Kasumi-1 (cell line): ENCODE measurements at regions not wholly inside any gene's neighbourhood (a gene's known extent, or its start where the extent isn't known, plus 50 kb on each side); places are given as distances from the start of the nearest gene placed in this dataset.
"Not testable (repeated sequence)": the region's sequence is repeated elsewhere in the genome, so short reads cannot be mapped to it uniquely, and the experiment has no call there.

Source experiments
- DNase-seq, 2 experiments: peaks; one replicate each; lab custom pipeline; 2025; lab: John Stamatoyannopoulos, UW

DNA sequence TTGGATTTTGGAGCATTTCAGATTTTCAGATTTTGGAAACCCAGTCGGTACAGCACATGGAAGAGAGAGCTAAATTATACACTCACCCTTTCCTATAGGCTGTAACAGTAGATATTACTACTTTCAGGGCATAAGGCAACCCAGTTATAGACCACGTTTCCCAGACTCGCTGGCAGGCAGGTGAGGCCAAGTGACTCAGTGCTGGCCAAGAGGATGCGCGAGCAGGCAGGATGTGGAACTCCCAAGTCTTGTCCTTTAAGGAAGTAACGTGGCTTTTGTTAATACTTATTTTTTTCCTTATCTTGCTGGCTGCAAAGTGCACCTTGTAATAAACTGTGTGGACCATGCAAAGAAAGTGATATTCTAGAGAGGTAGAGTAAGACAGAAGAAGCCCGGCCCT lies 1160.1 kb downstream of the GATA3 start:
- DNase-seq: no peak

DNA sequence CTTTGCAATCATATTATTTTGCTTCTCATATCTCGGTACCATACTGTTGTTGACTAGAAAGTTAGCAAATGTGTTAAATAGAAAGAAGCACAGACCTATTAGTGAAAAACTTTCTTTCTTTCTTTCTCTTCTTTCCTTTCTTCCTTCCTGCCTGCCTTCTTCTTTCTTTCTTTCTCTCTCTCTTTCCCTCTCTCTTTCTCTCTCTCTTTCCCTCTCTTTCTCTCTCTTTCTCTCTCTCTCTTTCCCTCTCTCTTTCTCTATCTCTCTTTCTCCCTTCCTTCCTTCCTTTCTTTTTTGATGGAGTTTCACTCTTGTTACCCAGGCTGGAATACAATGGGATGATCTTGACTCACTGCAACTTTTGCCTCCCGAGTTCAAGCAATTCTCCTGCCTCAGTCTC lies 1160.6 kb downstream of the GATA3 start:
- no peak for DNase-seq

- no peak for DNase-seq
Measured at GRCh38 chr10:9219860-9220259, 1165.4 kb downstream of the GATA3 start.

- DNase-seq: no peak
Measured at GRCh38 chr10:9222917-9223316, 1168.4 kb downstream of the GATA3 start.

- DNase-seq: no peak
Measured at GRCh38 chr10:9227679-9228365, 1173.3 kb downstream of the GATA3 start.

DNA sequence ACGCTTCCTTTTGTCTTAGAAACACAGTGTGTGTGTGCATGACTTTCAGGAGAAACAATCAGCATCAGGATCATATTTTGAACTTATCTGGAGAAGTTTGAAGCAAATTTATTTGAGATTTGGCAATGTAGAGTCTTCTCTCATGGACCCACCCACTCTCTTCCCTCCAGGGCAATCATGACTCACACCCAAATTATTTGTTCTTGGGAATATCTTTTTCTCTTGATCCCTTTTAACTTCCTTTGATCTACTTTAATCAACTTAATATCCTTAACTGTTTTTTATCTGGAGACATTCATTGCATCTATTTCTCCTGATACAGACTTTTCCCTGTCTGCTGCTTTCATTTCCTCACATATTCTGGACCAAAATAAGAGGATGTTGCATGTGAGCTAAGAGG lies 1174.3 kb downstream of the GATA3 start:
- no peak for DNase-seq

GRCh38 chr10:9229702-9230244 lies 1175.3 kb downstream of the GATA3 start:
- DNase-seq: no peak

DNA sequence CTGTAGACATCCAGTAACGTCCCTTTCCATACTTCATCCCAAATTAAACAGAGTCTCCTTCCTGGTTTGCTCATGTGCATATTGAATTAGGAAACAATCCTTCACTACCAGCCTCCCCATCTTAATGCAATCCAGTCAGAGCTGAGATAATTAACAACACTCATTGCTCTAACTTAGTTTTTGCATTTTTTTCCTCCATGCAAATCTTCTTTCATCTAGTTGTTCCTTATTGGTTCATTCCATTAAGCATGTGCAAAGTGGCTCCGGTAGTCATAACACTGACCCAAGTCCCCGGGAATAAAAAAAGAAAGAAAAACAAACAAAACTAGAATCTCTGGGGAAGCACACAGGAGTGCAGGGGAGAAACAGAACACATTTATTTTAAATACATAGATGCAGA lies 1176.1 kb downstream of the GATA3 start:
- no peak for DNase-seq

DNA sequence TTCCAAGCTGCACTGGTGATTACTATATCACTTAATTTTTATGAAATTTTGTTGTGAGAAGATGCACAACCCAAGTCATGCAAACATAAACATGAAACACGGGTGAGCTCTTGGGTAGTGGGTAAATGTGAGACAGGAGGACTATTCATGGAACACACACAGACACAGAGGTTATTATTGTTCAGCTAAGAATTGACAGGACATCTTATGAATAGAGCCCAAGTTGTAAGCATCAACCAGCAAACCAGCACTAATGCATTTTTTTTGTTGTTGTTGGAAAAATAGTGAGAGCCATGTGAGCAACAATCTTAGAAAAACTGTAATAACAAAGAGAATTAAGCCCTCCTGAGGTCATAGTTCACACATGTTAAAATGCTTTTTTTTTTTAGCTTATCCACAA lies 1179.7 kb downstream of the GATA3 start:
- DNase-seq: no peak

GRCh38 chr10:9238041-9238440 lies 1183.6 kb downstream of the GATA3 start:
- no peak for DNase-seq

DNA sequence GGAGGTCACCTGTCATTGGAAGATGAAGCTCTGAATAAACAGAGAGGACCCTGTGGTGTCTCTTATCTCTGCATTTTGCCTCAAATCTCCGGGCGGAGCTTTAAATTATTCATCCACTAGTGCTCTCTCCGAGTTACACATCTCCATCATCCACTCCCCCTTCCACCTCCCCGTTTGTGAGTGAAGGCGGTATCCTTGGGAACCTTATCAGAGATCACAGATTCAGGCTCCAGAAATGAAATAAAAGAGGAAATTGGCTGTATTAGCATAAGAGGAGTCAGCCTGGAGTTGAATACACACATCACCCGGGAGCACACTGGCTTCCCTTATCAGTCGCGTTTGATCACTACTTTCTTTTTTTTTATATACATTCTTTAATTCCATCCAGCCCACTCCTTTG lies 1184.8 kb downstream of the GATA3 start:
- no peak for DNase-seq

- DNase-seq: no peak
Measured at GRCh38 chr10:9243941-9244411, 1189.5 kb downstream of the GATA3 start.

- DNase-seq: no peak
Measured at GRCh38 chr10:9244864-9245263, 1190.4 kb downstream of the GATA3 start.

- no peak for DNase-seq
Measured at GRCh38 chr10:9253121-9253520, 1198.6 kb downstream of the GATA3 start.

GRCh38 chr10:9254353-9254752 lies 1199.9 kb downstream of the GATA3 start:
- no peak for DNase-seq

DNA sequence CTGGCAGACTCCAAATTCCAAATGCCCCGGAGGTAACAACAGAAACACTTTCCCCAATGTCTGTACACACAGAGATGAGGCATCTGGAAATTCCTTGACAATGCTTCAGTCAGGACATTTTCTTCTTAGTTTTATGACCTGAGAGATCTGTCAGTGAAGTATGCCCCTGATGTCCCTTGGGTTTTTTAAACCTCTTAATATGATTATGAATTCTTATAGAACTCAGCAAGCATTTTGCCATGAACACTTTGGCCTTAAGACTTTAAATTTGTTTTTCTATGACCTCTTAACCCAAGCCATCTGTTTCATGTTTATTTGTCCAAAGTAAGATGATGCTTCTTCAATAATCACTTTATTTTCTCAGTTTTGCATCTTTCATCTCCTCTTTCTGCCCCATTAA lies 1206.2 kb downstream of the GATA3 start:
- DNase-seq: no peak

DNA sequence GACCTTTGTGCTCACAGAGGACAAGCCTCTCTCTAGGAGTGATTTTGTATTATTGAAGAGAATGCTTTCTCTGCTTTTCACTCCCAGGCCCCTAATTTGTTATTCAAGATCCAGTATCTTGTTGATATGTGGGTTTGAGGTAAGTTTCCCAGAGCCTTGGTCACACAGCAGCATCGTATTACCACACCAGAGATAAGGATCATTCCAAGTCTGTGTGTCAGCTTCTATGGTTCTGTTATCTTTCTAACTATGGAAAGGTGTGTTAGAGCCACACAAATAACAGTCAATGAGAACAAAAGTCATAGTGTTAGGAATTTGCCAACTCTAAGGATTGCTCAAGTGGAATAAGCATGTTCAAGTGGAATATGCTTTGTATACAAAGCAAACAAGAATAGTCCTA lies 1208.3 kb downstream of the GATA3 start:
- no peak for DNase-seq

- DNase-seq: no peak
Measured at GRCh38 chr10:9268176-9268575, 1213.7 kb downstream of the GATA3 start.

DNA sequence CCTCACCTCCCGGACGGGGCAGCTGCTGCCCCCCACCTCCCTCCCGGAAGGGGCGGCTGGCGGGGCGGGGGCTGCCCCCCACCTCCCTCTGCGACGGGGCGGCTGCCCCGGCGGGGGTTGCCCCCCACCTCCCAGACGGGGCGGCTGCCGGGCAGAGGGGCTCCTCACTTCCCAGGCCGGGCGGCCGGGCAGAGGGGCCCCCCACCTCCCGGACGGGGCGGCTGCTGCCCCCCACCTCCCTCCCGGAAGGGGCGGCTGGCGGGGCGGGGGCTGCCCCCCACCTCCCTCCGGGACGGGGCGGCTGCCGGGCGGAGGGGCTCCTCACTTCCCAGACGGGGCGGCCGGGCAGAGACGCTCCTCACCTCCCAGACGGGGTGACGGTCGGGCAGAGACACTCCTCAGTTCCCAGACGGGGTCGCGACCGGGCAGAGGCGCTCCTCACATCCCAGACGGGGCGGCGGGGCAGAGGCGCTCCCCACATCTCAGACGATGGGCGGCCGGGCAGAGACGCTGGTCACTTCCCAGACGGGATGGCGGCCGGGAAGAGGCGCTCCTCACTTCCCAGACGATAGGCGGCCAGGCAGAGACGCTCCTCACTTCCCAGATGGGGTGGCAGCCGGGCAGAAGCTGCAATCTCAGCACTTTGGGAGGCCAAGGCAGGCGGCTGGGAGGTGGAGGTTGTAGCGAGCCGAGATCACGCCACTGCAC lies 1218.8 kb downstream of the GATA3 start:
- not testable (repeated sequence) for DNase-seq

- DNase-seq: no peak
Measured at GRCh38 chr10:9274206-9274755, 1219.8 kb downstream of the GATA3 start.

GRCh38 chr10:9275861-9276260 lies 1221.4 kb downstream of the GATA3 start:
- no peak for DNase-seq

GRCh38 chr10:9285690-9286089 lies 1231.2 kb downstream of the GATA3 start:
- no peak for DNase-seq

GRCh38 chr10:9289811-9290210 lies 1235.3 kb downstream of the GATA3 start:
- DNase-seq: no peak
